Ramos (cell line): ENCODE measurements at regions not wholly inside any gene's neighbourhood (a gene's known extent, or its start where the extent isn't known, plus 50 kb on each side); places are given as distances from the start of the nearest gene placed in this dataset.
"Not testable (repeated sequence)": the region's sequence is repeated elsewhere in the genome, so short reads cannot be mapped to it uniquely, and the experiment has no call there.

Experiments
- in situ Hi-C: fragments of 300-500 bp; cut with MboI; formaldehyde crosslinking; loops from one replicate; pipeline ENCODE4 v1.14.3; 2022; ENCODE audit warnings: low sequenced_read_pairs; ENCODE audit not compliant: unreplicated experiment

GRCh38 chr6:14573267-14573666 is 455.7 kb downstream of the CD83 start:
- in situ Hi-C loops: no loop called here

GRCh38 chr6:14573703-14574290 is 456.2 kb downstream of the CD83 start:
- in situ Hi-C loops: no loop called here

- in situ Hi-C loops: no loop called here
Measured at GRCh38 chr6:14575961-14576360, 458.4 kb downstream of the CD83 start.

GRCh38 chr6:14578994-14579393 is 461.4 kb downstream of the CD83 start:
- in situ Hi-C loops: no loop called here

GRCh38 chr6:14582749-14583148 is 465.2 kb downstream of the CD83 start:
- in situ Hi-C loops: no loop called here

GRCh38 chr6:14583826-14584225 is 466.3 kb downstream of the CD83 start:
- in situ Hi-C loops: no loop called here

- in situ Hi-C loops: no loop called here
Measured at GRCh38 chr6:14584450-14584849, 466.9 kb downstream of the CD83 start.

- in situ Hi-C loops: no loop called here
Measured at GRCh38 chr6:14585689-14586088, 468.1 kb downstream of the CD83 start.

GRCh38 chr6:14589175-14589574 is 471.6 kb downstream of the CD83 start:
- in situ Hi-C loops: no loop called here

GRCh38 chr6:14590586-14590985 is 473.0 kb downstream of the CD83 start:
- in situ Hi-C loops: no loop called here

- in situ Hi-C loops: no loop called here
Measured at GRCh38 chr6:14591998-14592397, 474.4 kb downstream of the CD83 start.

GRCh38 chr6:14593286-14593685 is 475.7 kb downstream of the CD83 start:
- in situ Hi-C loops: no loop called here

GRCh38 chr6:14595751-14596150 is 478.2 kb downstream of the CD83 start:
- in situ Hi-C loops: no loop called here

- in situ Hi-C loops: no loop called here
Measured at GRCh38 chr6:14596410-14596809, 478.8 kb downstream of the CD83 start.

- in situ Hi-C loops: no loop called here
Measured at GRCh38 chr6:14597090-14597489, 479.5 kb downstream of the CD83 start.

- in situ Hi-C loops: no loop called here
Measured at GRCh38 chr6:14598017-14598864, 480.7 kb downstream of the CD83 start.

- in situ Hi-C loops: not testable (repeated sequence)
Measured at GRCh38 chr6:14600306-14600705, 482.7 kb downstream of the CD83 start.

- in situ Hi-C loops: no loop called here
Measured at GRCh38 chr6:14601490-14601889, 483.9 kb downstream of the CD83 start.

- in situ Hi-C loops: no loop called here
Measured at GRCh38 chr6:14606353-14606752, 488.8 kb downstream of the CD83 start.

- in situ Hi-C loops: no loop called here
Measured at GRCh38 chr6:14610141-14610540, 492.6 kb downstream of the CD83 start.

GRCh38 chr6:14612016-14612980 is 494.7 kb downstream of the CD83 start:
- in situ Hi-C loops: no loop called here
